HCT116 (cell line): ENCODE measurements at regions not wholly inside any gene's neighbourhood (a gene's known extent, or its start where the extent isn't known, plus 50 kb on each side); places are given as distances from the start of the nearest gene placed in this dataset.

ENCODE experiments used
- ATAC-seq: fragments of 200-7000 bp; cut with Tn5 transposase; 2 replicates; pipeline ENCODE4 v1.9.1; 2020; ENCODE audit warnings: mild to moderate bottlenecking, moderate library complexity
- BruUV-seq: library from RNA; stranded (reverse); fragments of 400-500 nt; replicated peaks from 2 replicates; lab custom pipeline; 2021; lab: Mats Ljungman, UMichigan
- CTCF ChIA-PET: fragments of 300-600 bp; sonication (Branson Sonifier 250); formaldehyde crosslinking; loops from one replicate; lab custom pipeline; 2021; ENCODE audit warnings: antibody characterized with exemption; lab: Charles Lee
- POLR2A ChIA-PET: fragments of 300-600, 350-600 bp; sonication (Branson Sonifier 250); formaldehyde crosslinking; loops from one replicate; lab custom pipeline; 2021; ENCODE audit warnings: antibody characterized with exemption; lab: Charles Lee
- RAD21 ChIA-PET, 2 experiments: fragments of 300-600 bp; sonication (Branson Sonifier 250); formaldehyde crosslinking; loops; one replicate each; lab custom pipeline; 2023; ENCODE audit warnings: low total read pairs in 2 of 2; ENCODE audit not compliant: uncharacterized antibody in 2 of 2, unreplicated experiment in 2 of 2, low non-redundant PET in 1 of 2; lab: Charles Lee
- DNase-seq: peaks from one replicate; pipeline ENCODE4 v3.0.0-alpha.2; 2010; ENCODE audit warnings: low read depth, low spot score
- H2AFZ ChIP-seq: fragments of 200-600 bp; shearing (Covaris generic), sonication (generic); 2 replicates; pipeline ENCODE4 v1.6.1; 2017; ENCODE audit warnings: low read depth, mixed run types, mixed read lengths, antibody characterized with exemption, low read length; ENCODE audit not compliant: poor library complexity, severe bottlenecking
- H3K27ac ChIP-seq: 2 replicates; pipeline ENCODE4 v1.5.1; 2012; ENCODE audit warnings: low read depth, low read length
- H3K27me3 ChIP-seq: fragments of 200-600 bp; sonication (generic); 2 replicates; pipeline ENCODE4 v1.6.1; 2016; ENCODE audit warnings: mixed run types, low read length, mixed read lengths; ENCODE audit not compliant: insufficient read depth
- H3K36me3 ChIP-seq, 2 experiments: fragments of 200-500 bp in 1 of 2; fragments of 200-600 bp in 1 of 2; sonication (Bioruptor generic) in 1 of 2; sonication (generic) in 1 of 2; 2 replicates each; pipeline versions ENCODE4 v1.5.1 to v1.6.1; 2014 to 2016; ENCODE audit warnings: low read length in 2 of 2, inconsistent platforms in 1 of 2, mixed read lengths in 1 of 2, mixed run types in 1 of 2; ENCODE audit not compliant: insufficient read depth in 2 of 2, control insufficient read depth in 1 of 2
- H3K4me1 ChIP-seq, 2 experiments: fragments of 200-600 bp in 1 of 2; sonication (generic) in 1 of 2; 2 replicates each; pipeline versions ENCODE4 v1.5.1 to v1.6.1; 2012 to 2017; ENCODE audit warnings: low read length in 2 of 2, inconsistent platforms in 1 of 2, mild to moderate bottlenecking in 1 of 2, mixed read lengths in 1 of 2, mixed run types in 1 of 2, moderate library complexity in 1 of 2; ENCODE audit not compliant: insufficient read depth in 2 of 2, control insufficient read depth in 1 of 2
- H3K4me2 ChIP-seq: fragments of 200-600 bp; sonication (generic); 2 replicates; pipeline ENCODE4 v1.6.1; 2017; ENCODE audit warnings: mixed run types, low read length, mixed read lengths
- H3K4me3 ChIP-seq, 2 experiments: fragments of 200-600 bp in 1 of 2; sonication (generic) in 1 of 2; replicated peaks in 1 of 2; 2 replicates each; pipeline ENCODE4 v1.5.1; 2011 to 2016; ENCODE audit warnings: low read length in 2 of 2, control low read depth in 1 of 2, low read depth in 1 of 2, mild to moderate bottlenecking in 1 of 2, mixed read lengths in 1 of 2, mixed run types in 1 of 2
- H3K79me2 ChIP-seq: fragments of 200-600 bp; sonication (generic); 2 replicates; pipeline ENCODE4 v1.6.1; 2017; ENCODE audit warnings: mild to moderate bottlenecking, mixed run types, low read length, moderate library complexity, mixed read lengths; ENCODE audit not compliant: insufficient read depth
- H3K9ac ChIP-seq: fragments of 200-600 bp; sonication (generic); 2 replicates; pipeline ENCODE4 v1.6.1; 2016; ENCODE audit warnings: low read length, mixed read lengths
- H3K9me2 ChIP-seq: fragments of 200-600 bp; sonication (generic), shearing (Covaris generic); 2 replicates; pipeline ENCODE4 v1.6.1; 2017; ENCODE audit warnings: mixed run types, mild to moderate bottlenecking, moderate library complexity; ENCODE audit not compliant: insufficient read depth
- H3K9me3 ChIP-seq, 2 experiments: fragments of 200-500 bp in 1 of 2; fragments of 200-600 bp in 1 of 2; sonication (Bioruptor generic) in 1 of 2; sonication (generic) in 1 of 2; 2 replicates each; pipeline ENCODE4 v1.6.1; 2014 to 2017; ENCODE audit warnings: low read length in 2 of 2, mixed read lengths in 2 of 2, inconsistent platforms in 1 of 2, low read depth in 1 of 2, mild to moderate bottlenecking in 1 of 2, mixed run types in 1 of 2, moderate library complexity in 1 of 2; ENCODE audit not compliant: control insufficient read depth in 1 of 2, insufficient read depth in 1 of 2
- H4K20me1 ChIP-seq: fragments of 200-600 bp; sonication (generic), shearing (Covaris generic); 2 replicates; pipeline ENCODE4 v1.6.1; 2017; ENCODE audit warnings: mixed run types, mild to moderate bottlenecking, moderate library complexity; ENCODE audit not compliant: insufficient read depth
- CBX3 ChIP-seq: IDR thresholded peaks from 2 replicates; pipeline ENCODE4 v1.6.1; 2012; ENCODE audit warnings: low read depth
- CEBPB ChIP-seq: IDR thresholded peaks from 2 replicates; pipeline ENCODE4 v1.6.1; 2012; ENCODE audit warnings: low read depth
- EGR1 ChIP-seq: IDR thresholded peaks from 2 replicates; pipeline ENCODE4 v1.6.1; 2012; ENCODE audit warnings: low read depth
- EZH2 ChIP-seq: fragments of 200-600 bp; sonication (generic); IDR thresholded peaks from 2 replicates; pipeline ENCODE4 v1.6.1; 2017; ENCODE audit warnings: antibody characterized with exemption, mixed run types
- EZH2phosphoT487 ChIP-seq: fragments of 200-600 bp; IDR thresholded peaks from 2 replicates; pipeline ENCODE4 v1.6.1; 2018; ENCODE audit warnings: antibody characterized with exemption, borderline replicate concordance
- POLR2A ChIP-seq: IDR thresholded peaks from 2 replicates; pipeline ENCODE4 v1.7.0; 2011; ENCODE audit warnings: borderline replicate concordance; ENCODE audit not compliant: insufficient read depth, insufficient read length; ENCODE audit errors: extremely low read depth
- POLR2AphosphoS5 ChIP-seq: IDR thresholded peaks from 2 replicates; pipeline ENCODE4 v1.6.1; 2011; ENCODE audit warnings: mild to moderate bottlenecking, low read depth, low read length, moderate library complexity
- RAD21 ChIP-seq: IDR thresholded peaks from 2 replicates; pipeline ENCODE4 v1.6.1; 2012; ENCODE audit warnings: low read depth, mild to moderate bottlenecking
- REST ChIP-seq: IDR thresholded peaks from 2 replicates; pipeline ENCODE4 v1.6.1; 2012; ENCODE audit warnings: low read depth
- SIN3A ChIP-seq: IDR thresholded peaks from 2 replicates; pipeline ENCODE4 v1.6.1; 2012; ENCODE audit warnings: low read depth
- SP1 ChIP-seq: IDR thresholded peaks from 2 replicates; pipeline ENCODE4 v1.6.1; 2012; ENCODE audit warnings: low read depth
- SRF ChIP-seq: IDR thresholded peaks from 2 replicates; pipeline ENCODE4 v1.6.1; 2012; ENCODE audit warnings: low read depth
- TCF7L2 ChIP-seq: IDR thresholded peaks from 2 replicates; pipeline ENCODE4 v1.7.0; 2011; ENCODE audit warnings: borderline replicate concordance, inconsistent platforms; ENCODE audit not compliant: insufficient read depth, insufficient read length; ENCODE audit errors: extremely low read depth
- ZBTB33 ChIP-seq: IDR thresholded peaks from 2 replicates; pipeline ENCODE4 v1.6.1; 2011; ENCODE audit warnings: mild to moderate bottlenecking, low read length, moderate library complexity; ENCODE audit not compliant: insufficient replicate concordance; ENCODE audit errors: extremely low read depth
- ZFX ChIP-seq: fragments of 450-650 bp; IDR thresholded peaks from 2 replicates; pipeline ENCODE4 v1.6.1; 2017
- intact Hi-C: fragments of 100-400 bp; cut with micrococcal nuclease; formaldehyde crosslinking; loops from 2 replicates; pipeline ENCODE4 v1.10.0; 2022
- TF ChIP-seq, protein P1 (sequence below): IDR thresholded peaks from 2 replicates; pipeline ENCODE4 v1.6.1; 2012

DNA sequence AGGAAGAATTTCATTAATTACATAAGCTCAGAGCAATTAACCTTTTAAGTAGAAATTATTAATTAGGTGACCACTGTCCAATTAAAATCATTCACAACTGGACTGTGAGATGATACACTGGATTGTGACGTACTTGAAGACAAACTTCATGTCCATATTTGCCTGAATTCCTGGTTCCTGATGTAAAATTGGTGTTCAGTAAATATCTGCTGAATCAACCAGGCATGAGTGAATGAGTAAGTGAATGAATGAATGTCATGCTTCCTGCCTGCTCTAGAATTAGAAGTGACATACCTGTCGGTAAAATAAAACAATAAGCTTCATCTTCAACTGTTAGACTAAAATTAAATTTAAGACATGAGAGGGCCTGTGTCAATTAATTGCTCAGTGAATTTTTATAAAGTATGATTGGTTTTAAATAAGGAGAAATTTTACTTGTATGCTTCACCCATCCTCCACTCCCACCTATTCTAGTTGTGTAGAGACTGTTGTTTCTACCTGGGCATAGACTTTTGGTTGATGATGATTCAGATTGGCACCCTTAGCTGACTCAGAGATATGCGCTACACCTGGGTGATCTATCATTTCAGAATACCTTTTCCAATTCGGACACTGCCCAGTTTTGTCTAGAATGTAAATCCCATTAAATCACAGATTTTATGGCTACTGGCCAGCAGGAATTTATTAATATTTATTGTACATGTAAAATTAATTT is 56.9 kb upstream of the PTGS2 start:
- Histone ChIP-seq H3K79me2 (no peaks in the 10 kb centered on the region), H2AFZ (no peak overlapping the region), H3K4me3 (no peak overlapping the region), H3K9me3 (no peaks in the 10 kb centered on the region), H3K27me3 (no peaks in the 10 kb centered on the region), H3K9me2 (no peaks in the 10 kb centered on the region), H3K9ac (no peak overlapping the region), H3K4me2 (no peak overlapping the region), H3K4me1 (no peaks in the 10 kb centered on the region), H4K20me1 (no peaks in the 10 kb centered on the region), H3K27ac (no peak overlapping the region), H3K36me3 (no peaks in the 10 kb centered on the region)
- TF ChIP-seq SIN3A (no peak), ZFX (no peak), REST (no peak), RAD21 (no peak), CEBPB (no peak), EZH2phosphoT487 (no peak), POLR2A (no peak), ZBTB33 (no peak), SRF (no peak), SP1 (no peak), TCF7L2 (no peak), EZH2 (no peak), POLR2AphosphoS5 (no peak), CBX3 (no peak), EGR1 (no peak)
- TF ChIP-seq, protein P1, sequence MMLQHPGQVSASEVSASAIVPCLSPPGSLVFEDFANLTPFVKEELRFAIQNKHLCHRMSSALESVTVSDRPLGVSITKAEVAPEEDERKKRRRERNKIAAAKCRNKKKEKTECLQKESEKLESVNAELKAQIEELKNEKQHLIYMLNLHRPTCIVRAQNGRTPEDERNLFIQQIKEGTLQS, result no peak
- POLR2A ChIA-PET, result no interaction called here
- DNase-seq (no peak), ATAC-seq (no peak)
- BruUV-seq, result no TSS peak
- RAD21 ChIA-PET, result no interaction called here
- CTCF ChIA-PET, result interaction anchor here (2.2 kb wide), 1 partner anchor 14 kb away, joined by 8 read pairs; no protein-coding TSS in a partner anchor
- intact Hi-C loops, result no loop called here
